MM.1S (cell line): ENCODE measurements at regions not wholly inside any gene's neighbourhood (a gene's known extent, or its start where the extent isn't known, plus 50 kb on each side); places are given as distances from the start of the nearest gene placed in this dataset.

Experiments used
- DNase-seq: peaks from one replicate; pipeline ENCODE4 v3.0.0-alpha.2; 2015
- H2AFZ ChIP-seq: fragments of 300-600 bp; sonication (generic); 2 replicates; pipeline ENCODE4 v1.6.0; 2016; ENCODE audit warnings: antibody characterized with exemption, low read length
- H3F3A ChIP-seq: fragments of 300-600 bp; sonication (generic); 2 replicates; pipeline ENCODE4 v1.6.1; 2016; ENCODE audit warnings: mild to moderate bottlenecking, antibody characterized with exemption, low read length, moderate library complexity, mixed read lengths; ENCODE audit not compliant: insufficient read depth
- H3K27ac ChIP-seq: fragments of 300-600 bp; sonication (generic); 2 replicates; pipeline ENCODE4 v1.5.1; 2016; ENCODE audit warnings: mild to moderate bottlenecking, low read length
- H3K27me3 ChIP-seq: fragments of 300-600 bp; sonication (generic); replicated peaks from 2 replicates; pipeline ENCODE4 v1.6.0; 2016; ENCODE audit warnings: low read length; ENCODE audit not compliant: insufficient read depth
- H3K36me3 ChIP-seq: fragments of 300-600 bp; sonication (generic); replicated peaks from 2 replicates; pipeline ENCODE4 v1.6.1; 2016; ENCODE audit warnings: mild to moderate bottlenecking, low read length, mixed read lengths; ENCODE audit not compliant: insufficient read depth
- H3K4me1 ChIP-seq: fragments of 300-600 bp; sonication (generic); 2 replicates; pipeline ENCODE4 v1.6.1; 2016; ENCODE audit warnings: low read length, mixed read lengths
- H3K4me2 ChIP-seq: fragments of 300-600 bp; sonication (generic); 2 replicates; pipeline ENCODE4 v1.6.0; 2016; ENCODE audit warnings: low read depth, low read length
- H3K4me3 ChIP-seq: fragments of 300-600 bp; sonication (generic); 2 replicates; pipeline ENCODE4 v1.5.1; 2016; ENCODE audit warnings: low read length, mixed read lengths
- H3K79me2 ChIP-seq: fragments of 300-600 bp; sonication (generic); 2 replicates; pipeline ENCODE4 v1.6.1; 2016; ENCODE audit warnings: mixed run types, low read length, mixed read lengths
- H3K9ac ChIP-seq: fragments of 300-600 bp; sonication (generic); 2 replicates; pipeline ENCODE4 v1.6.1; 2016; ENCODE audit warnings: low read length, mixed read lengths
- H3K9me2 ChIP-seq: fragments of 300-600 bp; sonication (generic); replicated peaks from 2 replicates; pipeline ENCODE4 v1.6.1; 2016; ENCODE audit warnings: mild to moderate bottlenecking, low read length, mixed read lengths; ENCODE audit not compliant: insufficient read depth
- H3K9me3 ChIP-seq: fragments of 300-600 bp; sonication (generic); replicated peaks from 2 replicates; pipeline ENCODE4 v1.6.1; 2016; ENCODE audit warnings: mild to moderate bottlenecking, low read length, mixed read lengths; ENCODE audit not compliant: insufficient read depth
- H4K20me1 ChIP-seq: fragments of 300-600 bp; sonication (generic); 2 replicates; pipeline ENCODE4 v1.6.1; 2016; ENCODE audit warnings: mild to moderate bottlenecking, low read length, moderate library complexity, mixed read lengths; ENCODE audit not compliant: insufficient read depth
- CTCF ChIP-seq: fragments of 300-600 bp; sonication (generic); IDR thresholded peaks from 2 replicates; pipeline ENCODE4 v1.5.1; 2016; ENCODE audit warnings: antibody characterized with exemption, low read length, mixed read lengths
- EZH2 ChIP-seq: fragments of 300-600 bp; sonication (generic); optimal IDR thresholded peaks from 2 replicates; pipeline ENCODE3; 2017; ENCODE audit warnings: low read depth, mild to moderate bottlenecking, antibody characterized with exemption, low read length, mixed read lengths
- EZH2phosphoT487 ChIP-seq: fragments of 300-600 bp; sonication (generic); IDR thresholded peaks from 2 replicates; pipeline ENCODE4 v1.6.1; 2018; ENCODE audit warnings: antibody characterized with exemption, low read length

GRCh38 chr1:34316773-34317172 is 140.1 kb downstream of the C1orf94 start:
- TF ChIP-seq CTCF (no peak), EZH2 (no peak), EZH2phosphoT487 (no peak)
- no peak for DNase-seq
- Histone ChIP-seq H3K79me2 (no peaks in the 10 kb centered on the region), H3K36me3 (no peaks in the 10 kb centered on the region), H3K27me3 (peaks cover 6% of the 10 kb centered on the region), H3K4me2 (no peak overlapping the region), H3K4me1 (no peaks in the 10 kb centered on the region), H3F3A (no peaks in the 10 kb centered on the region), H3K9ac (no peak overlapping the region), H2AFZ (no peak overlapping the region), H3K4me3 (no peak overlapping the region), H4K20me1 (no peaks in the 10 kb centered on the region), H3K9me3 (no peaks in the 10 kb centered on the region), H3K9me2 (no peaks in the 10 kb centered on the region), H3K27ac (no peak overlapping the region)

GRCh38 chr1:34319218-34319617 is 142.5 kb downstream of the C1orf94 start:
- H2AFZ ChIP-seq: no peak overlapping the region
- H3K9me2 ChIP-seq: no peaks in the 10 kb centered on the region
- no peak for TF ChIP-seq CTCF
- TF ChIP-seq EZH2: no peak
- no peaks in the 10 kb centered on the region for H3K36me3 ChIP-seq
- H3K79me2 ChIP-seq: no peaks in the 10 kb centered on the region
- H3K27ac ChIP-seq: no peak overlapping the region
- no peaks in the 10 kb centered on the region for H4K20me1 ChIP-seq
- no peak overlapping the region for H3K4me2 ChIP-seq
- no peak for DNase-seq
- no peaks in the 10 kb centered on the region for H3K4me1 ChIP-seq
- H3K9me3 ChIP-seq: no peaks in the 10 kb centered on the region
- no peak overlapping the region for H3K9ac ChIP-seq
- H3K27me3 ChIP-seq: peaks cover 1% of the 10 kb centered on the region; the same call in 1 of the 2 replicates
- H3F3A ChIP-seq: no peaks in the 10 kb centered on the region
- no peak overlapping the region for H3K4me3 ChIP-seq

GRCh38 chr1:34320053-34320669 is 143.5 kb downstream of the C1orf94 start:
- Histone ChIP-seq H3K9ac (no peak overlapping the region), H3K9me2 (no peaks in the 10 kb centered on the region), H3K4me2 (no peak overlapping the region), H3K27me3 (peaks cover 4% of the 10 kb centered on the region; the same call in 1 of the 2 replicates), H3K36me3 (no peaks in the 10 kb centered on the region), H2AFZ (no peak overlapping the region), H3K79me2 (no peaks in the 10 kb centered on the region), H3F3A (no peaks in the 10 kb centered on the region), H3K4me3 (no peak overlapping the region), H3K9me3 (no peaks in the 10 kb centered on the region), H3K27ac (no peak overlapping the region), H4K20me1 (no peaks in the 10 kb centered on the region), H3K4me1 (no peaks in the 10 kb centered on the region)
- no peak for DNase-seq
- TF ChIP-seq EZH2phosphoT487 (no peak), CTCF (no peak), EZH2 (no peak)
